ENCODE measurements at regions not wholly inside any gene's neighbourhood (a gene's known extent, or its start where the extent isn't known, plus 50 kb on each side); places are given as distances from the start of the nearest gene placed in this dataset.

DNA sequence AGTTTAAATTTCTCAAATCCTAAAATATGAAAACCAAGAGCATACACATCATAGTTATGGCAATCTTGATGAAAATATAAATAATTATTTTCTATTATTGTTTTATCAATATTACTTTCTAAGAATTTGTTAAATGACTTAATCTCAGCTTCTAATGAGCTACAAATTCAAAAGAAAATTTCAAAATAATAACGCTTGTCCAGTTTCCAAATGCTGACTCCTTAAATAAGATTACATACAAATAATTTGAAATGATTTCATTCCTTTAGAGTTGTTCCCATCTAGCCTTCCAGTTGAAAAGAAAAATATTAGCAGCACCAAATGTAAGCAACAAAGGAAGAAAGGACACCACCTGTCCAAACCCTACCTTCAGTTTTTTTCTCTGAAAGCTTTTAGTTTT, 82.4 kb upstream of the COL5A2 start:
- Histone ChIP-seq H3K79me2 (ENCODE audit: control insufficient read depth, insufficient read depth, low read length) (no peaks in the 10 kb centered on the region), H3K4me3 (no peak overlapping the region), H2AFZ (ENCODE audit: control insufficient read depth, low read depth, low read length) (no peak overlapping the region), H3K9me3 (replicated peaks; ENCODE audit: control insufficient read depth, insufficient read depth, low read length) (no peaks in the 10 kb centered on the region), H4K20me1 (ENCODE audit: control insufficient read depth, insufficient read depth) (no peaks in the 10 kb centered on the region), H3K4me1 (ENCODE audit: control insufficient read depth, insufficient read depth, low read length) (no peaks in the 10 kb centered on the region), H3K9ac (ENCODE audit: control insufficient read depth, insufficient read depth, low read length) (no peak overlapping the region), H3K27ac (ENCODE audit: control insufficient read depth, insufficient read depth) (no peak overlapping the region), H3K4me2 (ENCODE audit: control insufficient read depth, insufficient read depth) (no peak overlapping the region), H3K36me3 (ENCODE audit: control insufficient read depth in 2 of 2, insufficient read depth in 2 of 2, low read length in 1 of 2) (no peaks in the 10 kb centered on the region), H3K27me3 (replicated peaks in 1 of 2; ENCODE audit: control insufficient read depth in 2 of 2, insufficient read depth in 2 of 2, low read length in 1 of 2) (no peaks in the 10 kb centered on the region)
- RAD21 ChIA-PET (ENCODE audit: unreplicated experiment) = interaction anchor here (1.0 kb wide), 1 partner anchor 26 kb away, joined by 3 read pairs; no protein-coding TSS in a partner anchor
- intact Hi-C loops (cut with micrococcal nuclease; ENCODE audit: unreplicated experiment) = no loop called here
- 50% methylated on average over 1 of the region's 1 CpG for WGBS (ENCODE audit: insufficient coverage, insufficient replicate concordance, low lambda C conversion rate, missing lambda C conversion rate)
- BruUV-seq (replicated peaks) = no TSS peak
- FAIRE-seq = no peak
- in situ Hi-C loops (cut with MboI) = no loop called here
- DNase-seq (ENCODE audit: low read depth, low spot score) = no peak
- ATAC-seq = no peak
- POLR2A ChIA-PET = no interaction called here
- TF ChIP-seq HDAC6 (IDR thresholded peaks at IDR 0.05; ENCODE audit: unreplicated experiment) = no peak
- TF ChIP-seq BCL11A (IDR thresholded peaks at IDR 0.05; ENCODE audit: low read depth, low read length) = no peak
- CTCF ChIA-PET = interaction anchor here (1.2 kb wide), 1 partner anchor 29 kb away, joined by 3 read pairs; no protein-coding TSS in a partner anchor
- SMC1A ChIA-PET (ENCODE audit: uncharacterized antibody, unreplicated experiment) = interaction anchor here (0.8 to 1.2 kb wide), 4 partner anchors 11 to 168 kb away, joined by 3 read pairs; no protein-coding TSS in a partner anchor

- DNase-seq (ENCODE audit: low read depth, low spot score) = no peak
- intact Hi-C loops (cut with micrococcal nuclease; ENCODE audit: unreplicated experiment) = no loop called here
- SMC1A ChIA-PET (ENCODE audit: uncharacterized antibody, unreplicated experiment) = no interaction called here
- WGBS (ENCODE audit: insufficient coverage, insufficient replicate concordance, low lambda C conversion rate, missing lambda C conversion rate) = 28% methylated on average over 3 of the region's 3 CpGs
- no peak for FAIRE-seq
- Histone ChIP-seq H3K9me3 (replicated peaks; ENCODE audit: control insufficient read depth, insufficient read depth, low read length) (no peaks in the 10 kb centered on the region), H4K20me1 (ENCODE audit: control insufficient read depth, insufficient read depth) (no peaks in the 10 kb centered on the region), H3K4me2 (ENCODE audit: control insufficient read depth, insufficient read depth) (no peak overlapping the region), H3K27ac (ENCODE audit: control insufficient read depth, insufficient read depth) (no peak overlapping the region), H3K9ac (ENCODE audit: control insufficient read depth, insufficient read depth, low read length) (no peak overlapping the region), H3K36me3 (ENCODE audit: control insufficient read depth in 2 of 2, insufficient read depth in 2 of 2, low read length in 1 of 2) (no peaks in the 10 kb centered on the region), H3K4me1 (ENCODE audit: control insufficient read depth, insufficient read depth, low read length) (no peaks in the 10 kb centered on the region), H3K27me3 (replicated peaks in 1 of 2; ENCODE audit: control insufficient read depth in 2 of 2, insufficient read depth in 2 of 2, low read length in 1 of 2) (no peaks in the 10 kb centered on the region), H3K4me3 (no peak overlapping the region), H2AFZ (ENCODE audit: control insufficient read depth, low read depth, low read length) (no peak overlapping the region), H3K79me2 (ENCODE audit: control insufficient read depth, insufficient read depth, low read length) (no peaks in the 10 kb centered on the region)
- in situ Hi-C loops (cut with MboI) = no loop called here
- RAD21 ChIA-PET (ENCODE audit: unreplicated experiment) = no interaction called here
- no TSS peak for BruUV-seq (replicated peaks)
- POLR2A ChIA-PET = no interaction called here
- ATAC-seq = no peak
- TF ChIP-seq STAT1 (conservative IDR thresholded peaks at IDR 0.05) = no peak
- TF ChIP-seq POLR2AphosphoS5 (IDR thresholded peaks at IDR 0.05; ENCODE audit: low read length) = no peak
- TF ChIP-seq SP1 (IDR thresholded peaks at IDR 0.05; ENCODE audit: low read depth, low read length) = no peak
- TF ChIP-seq POLR2AphosphoS2 (IDR thresholded peaks at IDR 0.05; ENCODE audit: low read depth, low read length) = no peak
- no peak for TF ChIP-seq ZNF687 (IDR thresholded peaks at IDR 0.05)
- CTCF ChIA-PET = no interaction called here
Measured at GRCh38 chr2:189265696-189266320, 86.2 kb upstream of the COL5A2 start.

Measured in GM12878 (cell line).